IMR-90 (cell line): ENCODE measurements at regions not wholly inside any gene's neighbourhood (a gene's known extent, or its start where the extent isn't known, plus 50 kb on each side); places are given as distances from the start of the nearest gene placed in this dataset.

Experiments used
- POLR2A ChIP-seq: IDR thresholded peaks from 2 replicates; pipeline ENCODE4 v1.6.1; 2012; ENCODE audit warnings: mild to moderate bottlenecking, low read depth, low read length
- RFX5 ChIP-seq: IDR thresholded peaks from 2 replicates; pipeline ENCODE4 v1.8.0; 2012; ENCODE audit warnings: low read depth, mild to moderate bottlenecking, low read length, moderate library complexity
- TF ChIP-seq, protein P1 (sequence below): fragments of 150-350 bp; IDR thresholded peaks from 2 replicates; pipeline ENCODE4 v1.6.1; 2017; ENCODE audit warnings: mild to moderate bottlenecking, antibody characterized with exemption, low read length, low read depth

DNA sequence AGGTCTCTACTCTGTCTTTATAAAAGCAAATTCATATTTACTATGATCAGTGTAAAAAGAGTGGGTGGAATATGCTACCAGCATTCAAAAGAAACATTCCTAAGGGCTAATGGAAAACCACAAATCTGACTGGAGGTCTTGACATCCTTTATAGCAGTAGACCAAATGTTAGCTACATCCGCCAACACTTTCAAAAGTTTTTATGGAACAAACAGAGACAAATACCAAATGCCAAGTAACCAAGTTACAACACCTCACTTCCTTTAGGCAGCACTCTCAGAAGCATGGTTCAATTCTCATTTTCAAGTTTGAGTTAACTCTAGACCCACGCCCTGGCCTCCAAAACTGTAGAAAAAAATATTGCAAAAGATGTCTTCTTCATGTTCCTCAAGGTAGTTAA, 78.3 kb upstream of the SETBP1 start:
- TF ChIP-seq, protein P1, sequence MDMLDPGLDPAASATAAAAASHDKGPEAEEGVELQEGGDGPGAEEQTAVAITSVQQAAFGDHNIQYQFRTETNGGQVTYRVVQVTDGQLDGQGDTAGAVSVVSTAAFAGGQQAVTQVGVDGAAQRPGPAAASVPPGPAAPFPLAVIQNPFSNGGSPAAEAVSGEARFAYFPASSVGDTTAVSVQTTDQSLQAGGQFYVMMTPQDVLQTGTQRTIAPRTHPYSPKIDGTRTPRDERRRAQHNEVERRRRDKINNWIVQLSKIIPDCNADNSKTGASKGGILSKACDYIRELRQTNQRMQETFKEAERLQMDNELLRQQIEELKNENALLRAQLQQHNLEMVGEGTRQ = no peak
- TF ChIP-seq POLR2A (no peak), RFX5 (no peak)
